ENCODE measurements at regions not wholly inside any gene's neighbourhood (a gene's known extent, or its start where the extent isn't known, plus 50 kb on each side); places are given as distances from the start of the nearest gene placed in this dataset.
"Not testable (repeated sequence)": the region's sequence is repeated elsewhere in the genome, so short reads cannot be mapped to it uniquely, and the experiment has no call there.

DNA sequence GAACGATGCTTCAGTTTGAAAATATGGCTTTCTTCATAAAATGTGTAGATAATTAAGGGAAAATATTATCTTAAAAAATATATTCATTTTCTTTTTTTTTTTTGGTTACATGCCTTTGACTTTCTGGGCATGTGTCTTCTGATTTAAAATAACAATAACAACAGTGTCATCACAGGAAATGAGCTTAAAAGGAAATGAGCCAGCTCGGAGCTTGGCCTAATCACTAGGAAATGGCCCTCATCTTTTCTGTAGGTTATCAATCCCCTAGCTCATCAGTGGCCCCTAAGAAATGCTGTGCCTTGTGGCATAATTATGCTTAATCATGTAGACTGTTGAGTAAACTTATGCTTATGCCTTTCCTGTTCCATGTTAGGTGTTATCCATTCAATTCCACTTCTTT lies 141.8 kb upstream of the FHL2 start:
- DNase-seq (ENCODE audit: extremely low read depth, low read depth) = no peak

DNA sequence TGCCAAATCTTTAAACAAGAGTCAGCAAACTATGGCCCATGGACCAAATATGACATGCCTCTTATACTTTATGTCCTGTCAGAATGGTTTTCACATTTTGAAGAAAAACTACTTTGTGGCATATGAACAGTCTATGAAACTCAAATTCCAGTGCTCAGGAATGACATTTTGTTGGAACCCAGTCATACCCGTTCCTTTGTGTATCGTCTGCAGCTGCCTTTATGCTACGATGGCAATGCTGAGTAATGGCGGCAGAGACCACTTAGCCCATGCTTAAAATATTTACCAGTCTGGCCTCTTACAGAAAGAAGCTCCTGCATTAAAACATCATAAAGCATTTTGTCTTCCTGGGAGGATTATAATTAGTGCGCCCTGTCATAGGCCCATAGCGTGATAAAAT lies 140.5 kb upstream of the FHL2 start:
- DNase-seq (ENCODE audit: extremely low read depth, low read depth) = no peak

DNA sequence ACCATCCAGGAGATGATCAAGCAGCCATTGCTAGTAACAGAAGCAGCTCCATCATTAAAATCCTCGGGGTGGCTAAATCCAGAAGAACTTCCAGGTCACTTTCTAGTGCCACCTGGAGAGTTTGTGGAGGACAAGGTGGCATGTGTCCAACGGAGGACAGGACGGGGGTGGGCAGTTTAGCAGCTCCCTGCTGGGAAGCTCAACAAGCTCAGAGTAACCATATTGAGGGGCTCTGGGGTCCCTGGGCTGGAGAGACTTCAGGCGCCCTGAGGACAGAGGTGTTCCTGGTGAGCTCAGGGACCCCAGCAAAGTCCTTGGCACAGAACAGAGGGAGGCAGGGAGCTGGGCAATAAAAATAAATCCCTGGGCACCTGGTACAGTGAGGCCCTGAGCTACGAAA lies 140.0 kb upstream of the FHL2 start:
- no peak for DNase-seq (ENCODE audit: extremely low read depth, low read depth)

DNA sequence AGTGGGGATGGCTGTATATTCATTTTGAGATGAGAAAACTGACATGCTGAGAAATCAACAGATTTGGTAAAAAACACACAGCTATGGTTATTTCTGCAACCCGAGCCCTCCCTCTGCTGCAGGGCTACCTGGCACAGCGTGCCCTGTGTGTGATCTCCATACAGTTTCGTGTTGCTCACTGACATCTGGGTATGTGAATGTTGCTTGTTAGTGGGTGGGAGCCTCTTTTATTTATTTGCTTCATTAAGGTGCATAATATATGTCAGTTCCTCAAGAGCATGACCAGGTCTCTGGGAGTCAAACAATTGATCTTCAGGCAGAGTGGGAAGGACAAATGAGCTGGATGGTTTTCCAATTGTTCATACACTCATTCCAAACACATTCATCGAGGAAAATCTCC lies 139.1 kb upstream of the FHL2 start:
- DNase-seq (ENCODE audit: extremely low read depth, low read depth) = no peak

DNA sequence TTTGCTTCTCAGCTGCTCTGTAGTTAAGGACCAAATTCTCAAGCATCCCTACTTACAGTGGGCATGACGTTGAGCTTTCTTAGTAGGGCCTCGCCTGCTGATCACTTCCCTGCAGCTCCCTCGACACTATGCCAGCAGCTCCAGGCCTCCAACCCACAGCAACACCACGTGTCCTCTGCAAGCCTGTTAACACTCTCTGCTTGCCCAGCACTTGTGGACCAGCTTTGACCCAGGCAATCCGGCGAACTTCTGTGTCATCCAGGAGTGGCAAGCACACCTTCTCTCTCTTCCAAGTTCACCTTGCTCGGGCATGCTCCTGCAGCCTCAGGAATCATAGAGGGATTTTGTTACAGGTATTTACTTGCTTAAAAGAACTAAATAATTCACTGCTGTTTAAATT lies 138.6 kb upstream of the FHL2 start:
- DNase-seq (ENCODE audit: extremely low read depth, low read depth) = no peak

DNA sequence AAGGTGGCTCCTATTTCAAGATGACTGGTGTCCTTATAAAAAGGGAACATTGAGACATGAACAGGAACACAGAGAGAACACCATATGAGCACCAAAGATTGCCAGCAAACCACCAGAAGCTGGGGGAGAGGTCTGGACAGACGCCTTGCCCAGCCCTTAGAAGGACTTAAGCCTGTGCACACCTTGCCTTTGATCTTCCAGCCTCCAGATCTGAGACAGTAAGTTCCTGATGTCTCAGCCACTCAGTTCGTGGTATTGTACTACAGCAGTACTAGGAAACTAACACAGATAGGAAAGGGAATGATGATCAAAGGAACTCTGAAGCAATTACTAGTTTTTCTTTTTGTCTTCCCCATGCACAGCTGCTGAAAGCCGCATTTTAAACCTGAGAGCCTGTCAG lies 137.3 kb upstream of the FHL2 start:
- DNase-seq (ENCODE audit: extremely low read depth, low read depth) = no peak

DNA sequence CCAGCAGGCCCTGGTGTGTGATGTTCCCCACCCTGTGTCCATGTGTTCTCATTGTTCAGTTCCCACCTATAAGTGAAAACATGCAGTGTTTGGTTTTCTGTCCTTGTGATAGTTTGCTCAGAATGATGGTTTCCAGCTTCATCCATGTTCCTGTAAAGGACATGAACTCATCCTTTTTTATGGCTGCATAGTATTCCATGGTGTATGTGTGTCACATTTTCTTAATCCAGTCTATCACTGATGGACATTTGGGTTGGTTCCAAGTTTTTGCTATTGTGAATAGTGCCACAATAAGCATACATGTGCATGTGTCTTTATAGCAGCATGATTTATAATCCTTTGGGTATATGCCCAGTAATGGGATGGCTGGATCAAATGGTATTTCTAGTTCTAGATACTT lies 130.4 kb upstream of the FHL2 start:
- DNase-seq (ENCODE audit: extremely low read depth, low read depth) = not testable (repeated sequence)

DNA sequence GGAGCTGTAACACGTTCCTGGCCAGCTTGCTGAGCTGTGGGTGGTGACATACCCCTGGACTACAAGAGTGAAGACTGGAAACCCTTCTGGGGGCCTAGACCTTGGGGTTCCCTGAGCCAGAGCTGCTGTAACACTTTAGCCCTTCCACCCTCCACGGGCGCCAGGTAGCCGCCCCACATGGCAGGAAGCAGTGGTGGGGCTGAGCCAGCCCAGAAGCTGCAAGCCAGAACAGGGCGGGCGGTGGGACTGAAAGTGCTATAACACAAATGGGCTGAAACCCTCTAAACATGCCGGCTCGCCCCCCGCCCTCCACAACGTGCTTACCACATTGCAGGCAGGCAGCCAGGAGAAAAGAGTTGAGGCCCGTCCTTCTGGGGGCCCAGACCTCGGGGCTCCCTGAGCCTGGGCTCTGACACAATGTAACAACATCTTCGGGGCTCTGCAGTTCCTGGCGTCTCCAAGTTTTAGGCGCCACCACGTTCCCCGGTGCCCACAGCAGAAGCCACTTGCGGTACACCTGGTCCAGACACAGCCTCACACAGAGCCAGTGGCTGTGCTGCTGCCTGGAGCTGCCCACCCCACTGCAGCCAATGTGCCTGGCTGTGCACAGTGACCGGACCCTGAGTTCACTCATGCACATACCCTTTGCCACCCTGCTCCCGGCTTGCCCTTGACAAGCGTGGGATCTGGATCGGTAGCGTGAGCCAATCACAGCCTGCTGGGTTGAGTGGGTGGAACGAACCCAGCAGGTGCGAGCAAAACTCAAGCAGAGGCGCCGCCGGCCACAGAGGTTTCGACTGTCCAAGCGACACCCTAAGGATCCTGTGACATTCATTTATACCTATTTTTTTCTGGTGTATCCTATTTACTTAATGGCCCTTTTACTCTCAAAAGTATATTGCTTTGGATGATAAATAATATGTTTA lies 127.4 kb upstream of the FHL2 start:
- DNase-seq (ENCODE audit: extremely low read depth, low read depth) = no peak

DNA sequence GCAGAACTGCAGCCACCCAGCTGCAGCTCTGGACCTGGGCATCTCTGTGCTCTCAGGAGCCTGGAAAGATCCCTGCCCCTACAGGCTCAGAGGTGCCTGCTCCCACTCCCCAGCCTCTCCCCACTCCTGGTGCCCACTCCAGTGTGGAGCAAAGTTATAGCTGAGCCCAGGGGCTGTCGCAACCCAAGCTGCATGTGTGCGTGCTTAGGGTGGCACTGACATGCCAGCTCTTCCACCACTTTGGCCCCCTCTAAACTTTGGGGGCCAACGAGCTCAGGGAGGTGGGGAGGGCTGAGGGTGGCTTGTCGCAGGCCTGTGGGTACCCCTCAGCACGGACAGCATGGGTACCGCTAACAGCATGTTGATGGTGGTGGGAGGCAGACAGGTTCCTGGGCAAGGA lies 126.3 kb upstream of the FHL2 start:
- DNase-seq (ENCODE audit: extremely low read depth, low read depth) = no peak

DNA sequence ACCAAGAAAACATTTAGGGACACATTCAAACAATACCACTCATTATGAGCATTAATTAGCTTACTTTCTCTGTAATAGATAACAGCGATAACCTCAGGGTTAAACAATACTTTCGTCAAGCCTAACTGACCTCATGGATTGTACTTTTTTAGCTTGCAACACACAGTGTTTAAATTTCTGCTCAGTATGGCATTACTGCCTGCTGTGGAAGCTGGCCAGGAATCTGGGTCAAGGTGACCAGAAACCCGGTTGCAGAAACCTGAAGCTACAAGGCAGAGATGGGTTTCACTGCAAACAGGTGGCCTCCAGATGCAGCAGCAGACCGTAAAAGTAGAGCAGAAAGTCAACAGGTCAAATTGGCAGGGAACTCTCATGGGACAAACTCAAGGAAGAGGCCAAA lies 123.8 kb upstream of the FHL2 start:
- no peak for DNase-seq (ENCODE audit: extremely low read depth, low read depth)

DNA sequence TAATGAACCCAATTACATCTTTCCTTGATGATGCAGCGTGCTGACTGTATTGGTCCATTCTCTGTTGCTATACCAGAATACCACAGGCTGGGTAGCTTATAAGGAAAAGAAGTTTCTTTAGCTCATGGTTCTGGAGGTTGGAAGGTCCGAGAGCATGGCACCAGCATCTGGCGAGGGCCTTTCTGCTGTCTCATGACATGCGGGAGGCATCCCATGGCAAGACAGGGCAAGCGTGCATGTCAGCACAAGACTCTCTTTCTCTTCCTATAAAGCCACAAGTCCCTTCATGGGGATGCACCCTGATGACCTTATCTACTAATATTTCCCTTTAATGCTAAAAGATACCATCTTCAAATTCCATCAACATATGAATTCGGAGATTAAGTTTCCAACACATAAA lies 122.8 kb upstream of the FHL2 start:
- DNase-seq (ENCODE audit: extremely low read depth, low read depth) = no peak

DNA sequence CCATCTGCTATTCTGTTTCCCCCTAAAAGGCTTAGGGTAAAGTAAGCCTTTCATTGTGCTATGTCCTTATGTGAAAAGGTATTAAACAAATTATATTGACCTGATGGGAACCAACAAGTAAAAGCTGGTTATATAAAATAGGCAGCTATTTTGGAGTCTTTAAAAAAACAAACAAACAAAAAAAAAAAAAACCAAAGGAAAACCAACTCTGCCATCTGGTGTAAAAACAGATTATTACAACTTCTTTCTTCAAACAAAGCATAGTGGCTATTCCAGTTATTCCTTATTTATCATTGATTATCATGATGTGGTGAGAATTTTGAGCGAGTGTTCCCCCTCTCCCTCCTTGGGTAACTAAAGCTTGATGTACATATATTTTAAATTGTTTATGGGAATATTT lies 122.3 kb upstream of the FHL2 start:
- peak; percentile 39 for DNase-seq (ENCODE audit: extremely low read depth, low read depth)

DNA sequence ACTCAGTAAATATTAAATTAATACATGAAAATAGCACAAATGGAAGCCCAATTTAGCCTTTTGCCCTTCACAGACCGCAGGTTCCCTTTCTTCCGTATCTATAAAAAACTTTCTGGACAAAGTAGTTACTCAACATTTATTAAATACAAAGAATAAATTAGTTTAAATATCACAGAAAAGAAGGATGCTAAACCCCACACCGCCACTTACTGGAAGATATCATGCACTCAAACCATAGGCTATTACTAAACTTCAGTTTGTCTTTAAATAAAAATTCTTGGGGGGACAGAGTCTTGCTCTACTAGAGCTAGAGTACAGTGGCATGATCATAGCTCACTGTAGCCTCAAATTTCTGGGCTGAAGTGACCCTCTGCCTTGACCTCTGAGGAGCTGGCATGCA lies 120.7 kb upstream of the FHL2 start:
- no peak for DNase-seq (ENCODE audit: extremely low read depth, low read depth)

DNA sequence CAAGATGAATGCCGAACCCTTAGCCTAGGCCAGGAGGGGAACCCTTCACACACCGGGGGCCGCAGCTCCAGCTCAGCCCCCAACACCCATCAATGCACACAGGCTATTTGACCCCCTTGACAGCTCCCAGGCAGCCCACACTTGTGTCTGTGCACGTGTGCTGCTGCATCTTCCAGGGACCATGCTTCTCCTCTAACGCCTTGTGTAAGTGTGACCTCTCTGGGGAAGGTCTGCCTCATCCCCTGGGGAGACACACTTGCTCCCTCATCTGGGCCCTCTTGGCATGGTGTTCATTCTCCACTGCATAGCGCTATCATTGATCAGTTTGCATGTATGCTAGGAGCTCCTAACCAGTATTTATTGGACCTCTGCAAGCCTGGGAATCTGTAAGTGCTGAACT lies 120.0 kb upstream of the FHL2 start:
- no peak for DNase-seq (ENCODE audit: extremely low read depth, low read depth)

DNA sequence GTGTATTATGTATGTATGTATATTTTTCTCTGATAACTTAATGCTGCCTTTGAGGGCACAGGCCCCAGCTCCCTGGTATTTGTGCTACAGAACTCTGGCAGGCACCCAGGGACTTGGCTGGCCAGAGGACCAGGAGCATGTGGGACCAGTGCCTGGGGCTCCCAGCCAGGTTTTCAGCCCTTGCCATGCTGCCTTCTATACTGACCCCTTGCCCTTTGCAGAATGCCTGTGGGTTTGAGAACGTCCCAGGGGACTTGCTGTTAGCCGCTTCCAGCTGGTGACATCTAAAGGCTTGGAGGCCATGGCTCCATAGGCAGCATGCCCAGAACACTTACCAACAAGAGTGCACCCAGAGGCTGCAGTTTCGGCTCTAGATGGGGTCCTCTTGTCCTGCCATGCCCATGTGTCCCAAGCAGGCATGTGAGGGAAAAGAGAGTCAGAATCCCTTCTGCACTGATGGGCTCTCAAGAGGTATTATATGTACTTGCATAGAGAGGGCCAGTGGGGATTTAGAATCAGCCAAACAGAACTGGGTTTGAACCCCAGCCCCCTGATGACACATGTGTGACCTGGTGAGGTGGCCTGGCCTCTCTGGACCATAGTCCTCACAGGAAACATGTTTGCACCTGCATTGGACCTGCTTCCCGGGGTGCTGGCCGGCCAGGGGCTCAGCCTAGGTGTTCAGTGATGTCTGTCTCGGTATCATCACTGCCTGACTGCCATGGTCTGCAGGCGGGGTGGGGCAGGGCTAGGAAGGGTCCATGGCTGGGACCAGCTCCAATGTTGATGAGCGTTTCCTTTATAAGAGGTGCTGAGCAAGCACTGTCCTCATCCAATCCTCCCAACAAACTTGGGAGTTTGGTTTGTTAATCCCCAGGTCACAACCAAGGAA lies 119.2 kb upstream of the FHL2 start:
- no peak for DNase-seq (ENCODE audit: extremely low read depth, low read depth)

DNA sequence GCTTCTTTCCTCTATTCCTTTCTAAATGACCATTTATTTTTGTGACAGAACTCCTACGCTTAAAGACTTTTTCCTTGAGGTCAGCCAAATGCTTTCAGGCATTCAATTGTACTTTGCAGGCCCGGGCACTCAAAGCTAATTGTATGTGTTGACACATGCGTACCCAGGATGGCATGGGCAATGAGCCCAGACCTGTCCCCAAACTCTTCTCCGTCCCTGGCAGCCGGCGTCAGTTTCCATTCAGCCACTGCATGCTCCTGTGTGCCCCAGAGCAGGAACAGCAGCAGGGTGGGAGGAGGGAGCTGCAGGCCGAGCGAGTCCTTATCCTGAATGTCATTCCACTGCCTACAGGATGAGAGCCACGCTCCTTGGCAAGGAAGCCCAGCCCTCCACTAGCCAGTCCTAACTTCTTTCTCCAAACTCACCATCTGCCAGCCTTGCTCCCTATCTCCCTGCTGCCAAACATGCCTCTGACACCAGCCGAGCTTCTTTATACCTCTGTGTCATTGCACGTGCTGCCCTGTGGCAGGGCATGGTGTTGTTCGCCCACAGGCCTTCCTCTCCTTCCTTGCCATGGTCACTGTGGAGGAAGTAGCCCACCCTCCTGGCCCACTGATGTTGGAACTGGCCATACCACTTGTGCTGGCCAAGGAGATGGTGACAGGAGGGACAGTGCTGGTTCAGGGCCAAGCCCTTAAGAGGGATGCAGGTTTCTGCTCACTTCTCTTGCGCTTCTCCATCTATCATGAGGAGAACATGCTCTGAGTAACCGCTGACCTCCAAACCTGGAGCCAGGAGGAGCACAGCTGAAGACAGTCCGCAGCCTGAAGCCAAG lies 116.9 kb upstream of the FHL2 start:
- DNase-seq (ENCODE audit: extremely low read depth, low read depth) = no peak

DNA sequence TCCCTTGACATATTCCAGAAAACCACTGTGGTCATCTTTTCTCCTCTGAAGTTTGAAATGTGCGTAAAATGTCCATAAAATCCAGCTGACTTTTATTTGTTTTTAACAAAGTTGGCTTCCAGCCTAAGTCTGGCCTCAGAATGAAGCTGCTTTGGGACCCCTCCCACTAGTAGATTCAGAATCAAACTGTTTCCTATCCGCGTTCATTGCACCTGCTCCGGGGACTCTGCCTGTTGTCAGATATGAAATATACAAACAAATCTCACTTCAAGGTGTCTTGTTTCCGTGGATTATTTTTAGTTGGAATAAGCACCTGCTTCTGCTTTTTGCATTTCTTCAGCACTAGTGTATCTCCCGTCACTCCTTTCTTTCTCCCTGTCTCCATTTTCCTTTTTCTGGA lies 115.7 kb upstream of the FHL2 start:
- DNase-seq (ENCODE audit: extremely low read depth, low read depth) = no peak

DNA sequence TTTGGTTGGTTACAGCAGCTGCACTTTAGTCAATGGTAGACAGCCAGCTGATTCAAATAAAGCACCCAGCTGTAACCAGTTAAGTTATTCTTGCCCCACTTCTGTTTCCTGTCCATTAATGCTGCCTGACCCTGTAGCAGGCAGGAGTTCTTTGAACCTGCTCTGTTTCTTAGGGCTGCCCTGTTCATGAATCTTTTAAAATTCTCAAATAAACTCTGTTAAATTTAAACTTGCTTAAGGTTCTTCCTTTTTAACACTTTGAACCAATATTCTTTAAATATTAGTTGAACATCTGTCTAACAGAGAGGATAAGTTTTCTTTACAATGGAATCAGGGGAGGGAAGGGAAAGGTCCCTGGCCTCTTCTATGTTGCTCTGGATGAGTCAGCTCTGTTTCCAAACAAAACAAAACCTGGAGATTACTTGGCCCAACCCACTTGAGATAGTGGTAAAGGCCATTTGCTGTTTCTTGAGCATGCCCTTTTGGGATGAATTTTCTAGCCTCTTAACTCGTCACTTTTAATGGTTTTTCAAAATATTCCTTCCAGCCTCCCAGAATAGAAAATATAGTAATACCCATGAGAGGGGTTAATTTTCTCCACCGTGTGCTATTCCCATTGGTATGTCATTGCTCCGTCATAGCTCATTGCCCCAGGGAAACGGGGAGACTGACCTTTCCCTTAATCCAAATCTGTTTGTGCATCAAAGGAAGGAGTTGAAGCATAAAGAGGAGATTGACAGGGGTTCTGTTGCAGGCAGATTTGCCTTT lies 112.1 kb upstream of the FHL2 start:
- DNase-seq (ENCODE audit: extremely low read depth, low read depth) = peak; percentile 33

DNA sequence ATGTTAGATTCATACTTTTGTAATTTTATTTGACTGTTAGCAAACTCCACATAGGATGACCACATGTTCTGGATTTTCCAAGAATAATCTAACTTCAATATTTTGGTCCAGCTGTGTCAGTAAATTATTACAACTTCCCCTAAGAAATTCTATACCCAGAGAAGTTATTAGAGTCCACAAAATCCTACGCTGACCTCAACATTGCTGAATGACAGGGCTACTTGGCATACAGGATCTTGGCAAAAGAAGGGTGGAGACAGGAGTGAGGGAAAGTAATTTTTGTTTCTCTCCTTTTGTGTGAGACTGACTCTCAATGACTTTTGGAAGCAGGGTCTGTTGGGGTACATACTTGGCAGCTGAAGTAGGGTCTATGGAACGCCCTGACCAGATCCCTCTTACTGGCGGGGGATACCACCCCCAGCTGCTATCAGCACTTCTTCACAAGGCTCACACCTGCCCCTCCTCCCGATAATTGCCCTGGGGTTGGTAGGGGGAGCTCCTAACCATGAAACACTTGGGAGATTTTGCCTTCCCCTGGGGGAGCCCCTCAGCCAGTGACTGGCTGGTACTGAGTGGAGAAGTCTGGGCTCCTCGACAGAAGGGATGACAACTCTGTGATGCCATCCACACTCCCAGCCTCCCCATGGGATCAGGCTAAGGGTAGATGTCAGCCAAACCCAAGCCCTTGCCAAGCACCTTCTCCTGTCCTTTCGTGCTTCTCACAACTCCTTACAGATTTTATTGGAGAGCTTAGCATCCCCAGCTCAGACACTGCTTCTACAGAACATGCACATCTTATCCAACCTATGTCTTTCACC lies 110.6 kb upstream of the FHL2 start:
- no peak for DNase-seq (ENCODE audit: extremely low read depth, low read depth)

Measured in NCI-H460 (cell line).